ENCODE measurements at regions not wholly inside any gene's neighbourhood (a gene's known extent, or its start where the extent isn't known, plus 50 kb on each side); places are given as distances from the start of the nearest gene placed in this dataset.

DNA sequence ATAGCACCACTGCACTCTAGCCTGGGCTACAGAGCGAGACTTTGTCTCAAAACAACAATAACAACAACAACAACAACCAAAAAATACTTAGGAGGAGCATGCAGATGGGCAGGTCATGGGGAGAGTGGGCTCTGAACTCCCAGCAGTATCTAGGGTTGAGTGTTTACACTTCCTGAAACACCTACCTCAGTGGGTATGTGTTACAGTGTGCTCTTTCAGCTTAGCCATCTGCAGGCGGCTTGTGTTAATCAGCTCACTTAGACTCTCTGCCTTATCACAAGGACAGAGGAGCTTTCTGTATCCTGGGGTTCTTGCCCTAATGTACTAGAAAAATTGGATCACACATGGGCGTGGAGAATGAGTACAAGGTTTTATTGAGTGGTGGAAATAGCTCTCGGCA, 340.2 kb downstream of the KIF20B start:
- intact Hi-C loops (cut with DNase I), result no loop called here
- Histone ChIP-seq H3K4me3 (ENCODE audit: low read length in 3 of 3) (no peak overlapping the region), H3K9ac (ENCODE audit: low read length in 3 of 3) (no peak overlapping the region), H3K27me3 (ENCODE audit: control insufficient read depth, insufficient read depth, low read length) (no peaks in the 10 kb centered on the region), H3K9me3 (ENCODE audit: control insufficient read depth in 2 of 3, insufficient read depth in 1 of 3, low read length in 3 of 3) (no peaks in the 10 kb centered on the region), H3K36me3 (ENCODE audit: control insufficient read depth in 2 of 3, insufficient read depth in 3 of 3, low read length in 3 of 3) (no peaks in the 10 kb centered on the region), H3K27ac (ENCODE audit: low read depth in 2 of 2, low read length in 2 of 2) (no peak overlapping the region), H3K4me1 (ENCODE audit: control insufficient read depth in 2 of 3, insufficient read depth in 2 of 3, low read depth in 1 of 3, low read length in 3 of 3) (no peaks in the 10 kb centered on the region)
- no peak for DNase-seq
- FAIRE-seq, result no peak
- TF ChIP-seq, protein P1, sequence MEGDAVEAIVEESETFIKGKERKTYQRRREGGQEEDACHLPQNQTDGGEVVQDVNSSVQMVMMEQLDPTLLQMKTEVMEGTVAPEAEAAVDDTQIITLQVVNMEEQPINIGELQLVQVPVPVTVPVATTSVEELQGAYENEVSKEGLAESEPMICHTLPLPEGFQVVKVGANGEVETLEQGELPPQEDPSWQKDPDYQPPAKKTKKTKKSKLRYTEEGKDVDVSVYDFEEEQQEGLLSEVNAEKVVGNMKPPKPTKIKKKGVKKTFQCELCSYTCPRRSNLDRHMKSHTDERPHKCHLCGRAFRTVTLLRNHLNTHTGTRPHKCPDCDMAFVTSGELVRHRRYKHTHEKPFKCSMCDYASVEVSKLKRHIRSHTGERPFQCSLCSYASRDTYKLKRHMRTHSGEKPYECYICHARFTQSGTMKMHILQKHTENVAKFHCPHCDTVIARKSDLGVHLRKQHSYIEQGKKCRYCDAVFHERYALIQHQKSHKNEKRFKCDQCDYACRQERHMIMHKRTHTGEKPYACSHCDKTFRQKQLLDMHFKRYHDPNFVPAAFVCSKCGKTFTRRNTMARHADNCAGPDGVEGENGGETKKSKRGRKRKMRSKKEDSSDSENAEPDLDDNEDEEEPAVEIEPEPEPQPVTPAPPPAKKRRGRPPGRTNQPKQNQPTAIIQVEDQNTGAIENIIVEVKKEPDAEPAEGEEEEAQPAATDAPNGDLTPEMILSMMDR (IDR thresholded peaks at IDR 0.05; ENCODE audit: borderline replicate concordance, extremely low read depth, insufficient read depth), result no peak

DNA sequence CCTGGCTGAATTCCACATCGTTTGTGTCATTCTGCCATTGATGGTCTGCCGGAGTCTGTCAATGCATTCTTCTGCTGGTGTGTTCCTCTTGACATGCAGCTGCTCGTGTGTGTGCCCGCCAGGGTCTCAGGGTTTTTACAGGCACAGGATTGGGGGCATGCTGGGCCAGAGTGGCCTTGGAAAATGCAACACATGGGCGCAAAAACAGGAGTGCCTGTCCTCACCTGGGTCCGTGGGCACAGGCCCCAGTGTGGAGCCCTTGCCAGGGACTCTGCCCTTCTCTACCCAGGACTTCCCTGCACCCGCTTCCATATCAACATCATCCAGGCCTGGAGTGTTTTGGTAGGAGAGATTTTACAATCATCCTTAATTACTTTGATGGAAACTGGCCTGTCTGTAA, 340.7 kb downstream of the KIF20B start:
- no peaks in the 10 kb centered on the region for H3K36me3 ChIP-seq (ENCODE audit: control insufficient read depth in 2 of 3, insufficient read depth in 3 of 3, low read length in 3 of 3)
- no peak overlapping the region for H3K9ac ChIP-seq (ENCODE audit: low read length in 3 of 3)
- H3K27ac ChIP-seq (ENCODE audit: low read depth in 2 of 2, low read length in 2 of 2), result no peak overlapping the region
- no peaks in the 10 kb centered on the region for H3K4me1 ChIP-seq (ENCODE audit: control insufficient read depth in 2 of 3, insufficient read depth in 2 of 3, low read depth in 1 of 3, low read length in 3 of 3)
- no peak for FAIRE-seq
- H3K4me3 ChIP-seq (ENCODE audit: low read length in 3 of 3), result no peak overlapping the region
- no peak for DNase-seq
- H3K27me3 ChIP-seq (ENCODE audit: control insufficient read depth, insufficient read depth, low read length), result no peaks in the 10 kb centered on the region
- no peaks in the 10 kb centered on the region for H3K9me3 ChIP-seq (ENCODE audit: control insufficient read depth in 2 of 3, insufficient read depth in 1 of 3, low read length in 3 of 3)
- TF ChIP-seq, protein P1 (IDR thresholded peaks at IDR 0.05; ENCODE audit: borderline replicate concordance, extremely low read depth, insufficient read depth), result no peak
- intact Hi-C loops (cut with DNase I), result no loop called here

DNA sequence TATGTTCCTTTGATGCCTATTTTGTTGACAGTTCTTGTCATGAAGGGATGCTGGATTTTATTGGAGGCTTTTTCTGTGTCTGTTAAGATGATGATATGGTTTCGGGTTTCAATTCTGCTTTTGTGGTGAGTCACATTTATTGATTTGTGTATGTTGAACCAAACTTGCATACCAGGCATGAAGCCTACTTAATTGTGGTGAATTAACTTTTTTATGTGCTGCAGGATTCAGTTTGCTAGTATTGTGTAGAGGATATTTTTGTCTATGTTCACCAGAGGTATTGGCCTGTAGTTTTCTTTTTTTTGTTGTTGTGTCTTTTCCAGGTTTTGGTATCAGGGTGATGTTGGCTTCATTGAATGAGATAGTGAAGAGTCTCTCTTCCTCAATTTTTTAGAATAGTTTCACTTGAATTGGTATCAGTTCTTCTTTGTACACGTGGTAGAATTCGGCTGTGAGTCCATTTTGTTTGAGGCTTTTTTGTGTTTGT, 345.9 kb downstream of the KIF20B start:
- no peak overlapping the region for H3K4me3 ChIP-seq (ENCODE audit: low read length in 3 of 3)
- DNase-seq (no peak), FAIRE-seq (no peak)
- no peaks in the 10 kb centered on the region for H3K27me3 ChIP-seq (ENCODE audit: control insufficient read depth, insufficient read depth, low read length)
- TF ChIP-seq, protein P1 (IDR thresholded peaks at IDR 0.05; ENCODE audit: borderline replicate concordance, extremely low read depth, insufficient read depth), result no peak
- H3K27ac ChIP-seq (ENCODE audit: low read depth in 2 of 2, low read length in 2 of 2), result no peak overlapping the region
- no peaks in the 10 kb centered on the region for H3K9me3 ChIP-seq (ENCODE audit: control insufficient read depth in 2 of 3, insufficient read depth in 1 of 3, low read length in 3 of 3)
- intact Hi-C loops (cut with DNase I), result no loop called here
- H3K9ac ChIP-seq (ENCODE audit: low read length in 3 of 3), result no peak overlapping the region
- H3K36me3 ChIP-seq (ENCODE audit: control insufficient read depth in 2 of 3, insufficient read depth in 3 of 3, low read length in 3 of 3), result no peaks in the 10 kb centered on the region
- H3K4me1 ChIP-seq (ENCODE audit: control insufficient read depth in 2 of 3, insufficient read depth in 2 of 3, low read depth in 1 of 3, low read length in 3 of 3), result no peaks in the 10 kb centered on the region

DNA sequence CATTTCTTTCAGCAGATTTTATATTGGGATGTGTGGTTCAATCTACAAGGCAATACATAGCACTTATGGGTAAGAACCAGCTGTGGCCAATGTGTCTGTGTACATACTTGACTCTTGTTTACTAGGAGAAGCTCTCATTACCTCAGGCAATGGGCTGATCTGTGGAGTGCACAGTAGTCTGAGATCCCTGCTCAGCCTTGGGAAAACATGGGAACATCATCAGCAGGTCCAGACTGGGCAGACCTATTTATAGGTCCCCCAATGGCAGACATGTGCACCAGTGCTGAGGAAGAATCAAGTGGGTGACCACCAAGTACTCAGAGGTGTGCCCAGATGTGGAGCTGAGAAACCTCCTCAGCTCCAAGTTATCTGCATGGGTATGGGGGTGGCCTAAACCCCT, 349.7 kb downstream of the KIF20B start:
- intact Hi-C loops (cut with DNase I), result no loop called here
- no peaks in the 10 kb centered on the region for H3K9me3 ChIP-seq (ENCODE audit: control insufficient read depth in 2 of 3, insufficient read depth in 1 of 3, low read length in 3 of 3)
- H3K4me1 ChIP-seq (ENCODE audit: control insufficient read depth in 2 of 3, insufficient read depth in 2 of 3, low read depth in 1 of 3, low read length in 3 of 3), result no peaks in the 10 kb centered on the region
- no peaks in the 10 kb centered on the region for H3K27me3 ChIP-seq (ENCODE audit: control insufficient read depth, insufficient read depth, low read length)
- no peaks in the 10 kb centered on the region for H3K36me3 ChIP-seq (ENCODE audit: control insufficient read depth in 2 of 3, insufficient read depth in 3 of 3, low read length in 3 of 3)
- H3K4me3 ChIP-seq (ENCODE audit: low read length in 3 of 3), result no peak overlapping the region
- FAIRE-seq, result no peak
- H3K27ac ChIP-seq (ENCODE audit: low read depth in 2 of 2, low read length in 2 of 2), result no peak overlapping the region
- H3K9ac ChIP-seq (ENCODE audit: low read length in 3 of 3), result no peak overlapping the region
- TF ChIP-seq, protein P1 (IDR thresholded peaks at IDR 0.05; ENCODE audit: borderline replicate concordance, extremely low read depth, insufficient read depth), result no peak
- no peak for DNase-seq

All from kidney (tissue), 13 donors.